ENCODE measurements at regions not wholly inside any gene's neighbourhood (a gene's known extent, or its start where the extent isn't known, plus 50 kb on each side); places are given as distances from the start of the nearest gene placed in this dataset.

DNA sequence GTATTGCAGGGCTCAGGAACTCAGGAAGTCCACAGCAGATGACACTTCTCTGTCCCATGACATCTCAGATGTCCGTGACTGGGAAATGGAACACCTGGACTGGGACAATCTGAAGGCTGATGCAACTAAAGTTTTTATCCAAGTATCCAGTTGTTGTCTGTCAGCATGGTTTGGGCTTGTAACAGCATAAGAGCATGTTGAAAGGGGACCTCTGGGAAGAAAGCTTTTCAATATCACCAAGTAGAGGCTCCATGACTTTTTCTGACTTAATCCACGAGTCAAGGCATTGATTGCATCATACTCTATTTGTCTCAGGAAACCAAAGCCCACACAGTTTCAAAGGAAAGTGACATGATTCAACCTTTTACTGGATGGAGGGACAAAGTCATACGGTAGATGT is 807.7 kb downstream of the MTRR start:
- Histone ChIP-seq H3K27me3 (ENCODE audit: low read length) (no peaks in the 10 kb centered on the region), H3K79me2 (ENCODE audit: insufficient read depth, low read length) (no peaks in the 10 kb centered on the region), H3F3A (ENCODE audit: insufficient read depth) (no peaks in the 10 kb centered on the region), H3K36me3 (ENCODE audit: low read length) (no peaks in the 10 kb centered on the region), H3K9ac (ENCODE audit: low read length) (no peak overlapping the region), H3K27ac (ENCODE audit: low read depth, low read length) (no peak overlapping the region), H3K4me3 (ENCODE audit: insufficient read depth, low read length, poor library complexity, severe bottlenecking) (no peak overlapping the region), H3K9me3 (ENCODE audit: insufficient read depth, low read length) (no peaks in the 10 kb centered on the region), H4K20me1 (ENCODE audit: low read depth, low read length) (no peaks in the 10 kb centered on the region), H2AFZ (ENCODE audit: low read depth, low read length, severe bottlenecking) (no peak overlapping the region), H3K4me2 (ENCODE audit: low read depth, low read length, poor library complexity, severe bottlenecking) (no peak overlapping the region), H3K9me2 (replicated peaks; ENCODE audit: insufficient read depth, low read length) (no peaks in the 10 kb centered on the region)
- TF ChIP-seq, protein P1, sequence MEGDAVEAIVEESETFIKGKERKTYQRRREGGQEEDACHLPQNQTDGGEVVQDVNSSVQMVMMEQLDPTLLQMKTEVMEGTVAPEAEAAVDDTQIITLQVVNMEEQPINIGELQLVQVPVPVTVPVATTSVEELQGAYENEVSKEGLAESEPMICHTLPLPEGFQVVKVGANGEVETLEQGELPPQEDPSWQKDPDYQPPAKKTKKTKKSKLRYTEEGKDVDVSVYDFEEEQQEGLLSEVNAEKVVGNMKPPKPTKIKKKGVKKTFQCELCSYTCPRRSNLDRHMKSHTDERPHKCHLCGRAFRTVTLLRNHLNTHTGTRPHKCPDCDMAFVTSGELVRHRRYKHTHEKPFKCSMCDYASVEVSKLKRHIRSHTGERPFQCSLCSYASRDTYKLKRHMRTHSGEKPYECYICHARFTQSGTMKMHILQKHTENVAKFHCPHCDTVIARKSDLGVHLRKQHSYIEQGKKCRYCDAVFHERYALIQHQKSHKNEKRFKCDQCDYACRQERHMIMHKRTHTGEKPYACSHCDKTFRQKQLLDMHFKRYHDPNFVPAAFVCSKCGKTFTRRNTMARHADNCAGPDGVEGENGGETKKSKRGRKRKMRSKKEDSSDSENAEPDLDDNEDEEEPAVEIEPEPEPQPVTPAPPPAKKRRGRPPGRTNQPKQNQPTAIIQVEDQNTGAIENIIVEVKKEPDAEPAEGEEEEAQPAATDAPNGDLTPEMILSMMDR (IDR thresholded peaks at IDR 0.05; ENCODE audit: insufficient read depth, low read length, poor library complexity, severe bottlenecking): no peak
- TF ChIP-seq EZH2phosphoT487 (conservative IDR thresholded peaks at IDR 0.05; ENCODE audit: low read length): no peak

DNA sequence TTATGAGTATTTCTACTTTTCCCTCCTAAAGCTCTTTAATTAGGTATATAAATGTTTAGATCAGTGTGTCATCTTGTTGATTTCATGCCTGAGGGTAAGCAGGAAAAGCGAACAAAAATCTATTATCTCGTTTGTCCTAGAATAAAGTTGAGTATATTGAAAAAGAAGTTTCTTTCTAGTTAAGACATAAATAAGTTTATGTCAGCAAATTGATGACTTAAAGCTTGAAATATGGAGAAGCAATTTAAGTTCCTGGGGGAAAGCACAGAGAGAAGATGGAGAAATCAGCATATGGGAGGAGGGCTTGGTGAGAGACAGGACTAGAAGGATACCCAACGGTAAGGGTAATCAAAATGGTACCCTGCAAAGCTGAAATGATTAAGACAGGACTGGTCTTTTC is 813.4 kb downstream of the MTRR start:
- Histone ChIP-seq H3K9me3 (ENCODE audit: insufficient read depth, low read length) (no peaks in the 10 kb centered on the region), H3K79me2 (ENCODE audit: insufficient read depth, low read length) (no peaks in the 10 kb centered on the region), H3K4me3 (ENCODE audit: insufficient read depth, low read length, poor library complexity, severe bottlenecking) (no peak overlapping the region), H3K36me3 (ENCODE audit: low read length) (no peaks in the 10 kb centered on the region), H3K4me2 (ENCODE audit: low read depth, low read length, poor library complexity, severe bottlenecking) (no peak overlapping the region), H3K27me3 (ENCODE audit: low read length) (no peaks in the 10 kb centered on the region), H3K9ac (ENCODE audit: low read length) (no peak overlapping the region), H4K20me1 (ENCODE audit: low read depth, low read length) (no peaks in the 10 kb centered on the region), H2AFZ (ENCODE audit: low read depth, low read length, severe bottlenecking) (no peak overlapping the region), H3F3A (ENCODE audit: insufficient read depth) (no peaks in the 10 kb centered on the region), H3K9me2 (replicated peaks; ENCODE audit: insufficient read depth, low read length) (no peaks in the 10 kb centered on the region), H3K27ac (ENCODE audit: low read depth, low read length) (no peak overlapping the region)
- TF ChIP-seq, protein P1 (IDR thresholded peaks at IDR 0.05; ENCODE audit: insufficient read depth, low read length, poor library complexity, severe bottlenecking): no peak

DNA sequence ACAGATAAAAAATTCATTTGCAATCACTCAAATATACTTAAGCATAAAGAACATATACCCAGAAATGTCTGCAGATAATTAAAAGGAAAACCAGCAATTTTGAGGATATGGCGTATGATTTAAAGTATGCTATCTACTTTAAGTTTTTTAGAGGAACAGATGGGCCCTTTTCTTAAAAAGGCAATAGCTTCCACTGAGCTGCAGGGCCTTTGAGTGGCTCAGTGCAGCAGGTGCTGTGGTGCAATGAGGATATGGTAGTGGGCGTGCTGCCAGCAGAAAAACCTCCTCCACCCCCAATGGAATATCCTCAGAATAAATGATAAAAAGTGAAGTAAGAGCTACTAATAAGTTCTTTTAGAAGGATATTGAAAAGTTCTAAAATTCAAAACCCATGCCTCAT is 814.5 kb downstream of the MTRR start:
- H3K4me2 ChIP-seq (ENCODE audit: low read depth, low read length, poor library complexity, severe bottlenecking): no peak overlapping the region
- no peak overlapping the region for H2AFZ ChIP-seq (ENCODE audit: low read depth, low read length, severe bottlenecking)
- no peaks in the 10 kb centered on the region for H3K9me2 ChIP-seq (replicated peaks; ENCODE audit: insufficient read depth, low read length)
- no peaks in the 10 kb centered on the region for H3F3A ChIP-seq (ENCODE audit: insufficient read depth)
- no peak for TF ChIP-seq EZH2phosphoT487 (conservative IDR thresholded peaks at IDR 0.05; ENCODE audit: low read length)
- TF ChIP-seq, protein P1 (IDR thresholded peaks at IDR 0.05; ENCODE audit: insufficient read depth, low read length, poor library complexity, severe bottlenecking): no peak
- no peak overlapping the region for H3K9ac ChIP-seq (ENCODE audit: low read length)
- no peak overlapping the region for H3K27ac ChIP-seq (ENCODE audit: low read depth, low read length)
- no peaks in the 10 kb centered on the region for H3K27me3 ChIP-seq (ENCODE audit: low read length)
- no peak overlapping the region for H3K4me3 ChIP-seq (ENCODE audit: insufficient read depth, low read length, poor library complexity, severe bottlenecking)
- no peaks in the 10 kb centered on the region for H3K36me3 ChIP-seq (ENCODE audit: low read length)
- no peaks in the 10 kb centered on the region for H3K9me3 ChIP-seq (ENCODE audit: insufficient read depth, low read length)
- H4K20me1 ChIP-seq (ENCODE audit: low read depth, low read length): no peaks in the 10 kb centered on the region
- no peaks in the 10 kb centered on the region for H3K79me2 ChIP-seq (ENCODE audit: insufficient read depth, low read length)

DNA sequence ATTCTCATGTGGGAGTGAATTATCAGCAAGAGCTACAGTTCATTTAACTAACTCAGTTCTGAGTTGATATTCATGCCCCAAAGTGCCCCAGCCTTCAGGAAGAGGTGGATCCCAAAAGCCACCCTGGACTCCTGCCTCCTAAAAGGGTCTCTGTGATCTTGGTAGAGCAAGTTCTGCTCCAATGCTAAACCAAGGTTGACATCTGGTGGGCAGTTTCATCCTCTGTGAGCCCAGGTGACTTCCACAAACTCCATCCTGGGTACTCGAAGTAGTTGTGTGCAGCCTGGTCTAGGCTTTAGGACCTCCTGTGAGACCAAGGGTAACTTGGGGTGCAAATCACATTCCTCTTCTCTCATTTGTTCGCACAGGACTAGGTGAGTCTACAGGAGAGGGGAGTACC is 816.8 kb downstream of the MTRR start:
- H3K36me3 ChIP-seq (ENCODE audit: low read length): no peaks in the 10 kb centered on the region
- no peak overlapping the region for H3K9ac ChIP-seq (ENCODE audit: low read length)
- H3K9me3 ChIP-seq (ENCODE audit: insufficient read depth, low read length): no peaks in the 10 kb centered on the region
- no peaks in the 10 kb centered on the region for H3K79me2 ChIP-seq (ENCODE audit: insufficient read depth, low read length)
- no peaks in the 10 kb centered on the region for H3F3A ChIP-seq (ENCODE audit: insufficient read depth)
- H4K20me1 ChIP-seq (ENCODE audit: low read depth, low read length): no peaks in the 10 kb centered on the region
- no peaks in the 10 kb centered on the region for H3K9me2 ChIP-seq (replicated peaks; ENCODE audit: insufficient read depth, low read length)
- H2AFZ ChIP-seq (ENCODE audit: low read depth, low read length, severe bottlenecking): no peak overlapping the region
- no peak overlapping the region for H3K4me2 ChIP-seq (ENCODE audit: low read depth, low read length, poor library complexity, severe bottlenecking)
- TF ChIP-seq, protein P1 (IDR thresholded peaks at IDR 0.05; ENCODE audit: insufficient read depth, low read length, poor library complexity, severe bottlenecking): no peak
- TF ChIP-seq EZH2phosphoT487 (conservative IDR thresholded peaks at IDR 0.05; ENCODE audit: low read length): no peak
- no peak overlapping the region for H3K27ac ChIP-seq (ENCODE audit: low read depth, low read length)
- H3K4me3 ChIP-seq (ENCODE audit: insufficient read depth, low read length, poor library complexity, severe bottlenecking): no peak overlapping the region
- H3K27me3 ChIP-seq (ENCODE audit: low read length): no peaks in the 10 kb centered on the region
